Prostate gland (tissue), 2 donors: ENCODE measurements at regions not wholly inside any gene's neighbourhood (a gene's known extent, or its start where the extent isn't known, plus 50 kb on each side); places are given as distances from the start of the nearest gene placed in this dataset.

ENCODE experiments used
- CTCF ChIP-seq, 4 experiments: fragments of 200-600 bp in 2 of 4; fragments of 450-650 bp in 2 of 4; sonication (generic) in 2 of 4; IDR thresholded peaks; 1 replicate in 3 of 4; 2 replicates in 1 of 4; pipeline ENCODE4 v1.5.1; 2016 to 2019; ENCODE audit warnings: antibody characterized with exemption in 4 of 4, mild to moderate bottlenecking in 2 of 4, moderate library complexity in 2 of 4
- POLR2A ChIP-seq: fragments of 450-650 bp; IDR thresholded peaks from one replicate; pipeline ENCODE4 v1.6.1; 2016; ENCODE audit warnings: antibody characterized with exemption, mild to moderate bottlenecking
- POLR2AphosphoS5 ChIP-seq: sonication (generic); formaldehyde crosslinking; IDR thresholded peaks from one replicate; pipeline ENCODE4 v1.6.1; 2017; ENCODE audit warnings: antibody characterized with exemption

- no peak for TF ChIP-seq CTCF (IDR thresholded peaks at IDR 0.05)
- no peak for TF ChIP-seq POLR2A
- TF ChIP-seq POLR2AphosphoS5 = no peak
These were observed 67.1 kb upstream of the ATP12A start for GRCh38 chr13:24613128-24613527.
